ENCODE measurements at regions not wholly inside any gene's neighbourhood (a gene's known extent, or its start where the extent isn't known, plus 50 kb on each side); places are given as distances from the start of the nearest gene placed in this dataset.

DNA sequence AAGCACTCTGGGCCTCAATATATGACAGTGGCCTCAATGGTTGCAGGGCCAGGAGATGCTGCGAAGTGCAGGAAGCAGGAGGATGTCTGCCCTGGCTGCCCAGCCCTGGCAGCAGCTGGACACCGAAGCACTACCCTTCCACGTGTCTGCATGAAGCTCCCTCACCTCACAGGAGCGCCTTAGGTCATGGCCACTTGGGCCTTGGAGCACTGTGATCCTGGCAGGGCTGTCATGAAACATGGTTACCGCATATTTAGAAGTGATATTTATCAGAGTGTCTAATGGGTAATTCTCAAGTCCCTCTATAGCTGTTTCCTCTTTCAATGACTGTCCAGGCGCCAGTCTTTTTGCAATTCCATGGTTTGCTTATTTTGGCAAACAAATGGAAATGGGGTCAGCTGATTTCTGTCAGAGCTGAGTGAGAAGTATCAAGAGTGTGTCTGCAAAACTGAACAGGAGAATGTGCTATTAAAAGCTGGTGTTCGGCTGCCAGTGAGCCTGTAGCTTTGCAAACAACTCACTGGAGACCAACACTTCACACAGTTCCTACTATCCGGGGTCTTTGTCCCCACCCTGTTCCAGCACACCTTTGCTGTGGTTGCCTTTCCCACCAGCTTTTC is 285.9 kb downstream of the KIF4B start:
- no peak for DNase-seq

- no peak for DNase-seq
Measured at GRCh38 chr5:155303120-155303519, 289.6 kb downstream of the KIF4B start.

DNA sequence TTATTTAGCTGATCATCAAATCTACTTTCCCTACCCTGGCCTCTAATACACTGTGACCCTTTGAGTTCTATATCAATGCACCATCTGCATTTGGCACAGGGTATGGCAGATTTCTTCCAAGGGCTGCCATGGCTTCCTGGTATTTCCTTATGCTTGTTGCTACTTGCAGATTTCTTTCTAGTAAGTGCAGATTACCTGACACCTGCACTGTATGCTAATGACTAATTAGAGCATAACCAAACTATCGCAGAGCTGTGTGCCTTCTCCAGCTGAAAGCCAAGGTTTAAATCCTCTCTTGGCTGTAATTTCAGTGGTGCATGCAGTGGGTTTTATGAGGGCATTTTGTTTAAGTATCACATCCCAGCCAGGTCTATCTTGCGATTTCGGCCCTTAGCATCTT is 293.7 kb downstream of the KIF4B start:
- DNase-seq = no peak

GRCh38 chr5:155308289-155308688 is 294.7 kb downstream of the KIF4B start:
- no peak for DNase-seq

GRCh38 chr5:155309021-155309746 is 295.6 kb downstream of the KIF4B start:
- no peak for DNase-seq

- no peak for DNase-seq
Measured at GRCh38 chr5:155311721-155312120, 298.2 kb downstream of the KIF4B start.

- no peak for DNase-seq
Measured at GRCh38 chr5:155313518-155313917, 300.0 kb downstream of the KIF4B start.

GRCh38 chr5:155316070-155316714 is 302.6 kb downstream of the KIF4B start:
- DNase-seq = no peak

DNA sequence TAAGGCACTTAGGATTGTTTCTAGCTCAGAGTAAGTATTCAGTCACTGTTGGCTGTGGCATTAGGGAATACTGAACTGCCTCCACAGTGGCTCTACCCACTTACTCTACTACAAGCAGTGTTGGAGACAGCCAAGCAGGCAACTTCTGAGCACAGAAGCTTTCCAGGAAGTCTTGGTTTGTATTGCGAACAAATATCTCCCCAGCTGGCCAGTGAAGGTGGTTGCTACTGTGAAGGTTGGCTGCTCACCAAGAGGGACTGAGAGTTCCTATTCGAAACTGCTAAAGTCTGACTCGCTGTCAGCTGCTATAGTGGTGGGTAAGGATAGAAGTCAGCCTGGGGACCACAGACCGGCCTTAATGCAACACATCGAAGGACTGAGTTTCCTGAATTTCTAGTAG is 319.1 kb downstream of the KIF4B start:
- no peak for DNase-seq

DNA sequence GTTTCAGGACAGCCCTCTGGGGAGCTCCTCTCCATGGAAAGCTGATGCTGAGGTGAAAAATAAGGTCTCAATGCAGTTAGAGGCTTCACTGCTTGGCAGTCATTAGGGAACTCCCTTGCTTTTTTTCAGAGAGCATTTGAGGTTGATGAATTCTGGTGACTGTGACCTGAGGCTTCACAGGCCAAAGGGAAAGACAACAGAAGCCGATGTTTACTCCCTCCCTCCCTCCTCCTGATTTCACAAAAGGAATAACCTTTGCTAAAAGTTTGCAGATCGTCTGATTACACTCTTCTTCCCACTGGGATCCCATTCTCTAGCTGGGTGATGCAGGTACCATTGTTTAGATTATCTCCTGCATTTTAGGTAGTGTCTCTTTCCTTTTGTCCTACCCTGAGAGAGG is 329.4 kb downstream of the KIF4B start:
- DNase-seq = no peak

GRCh38 chr5:155343468-155343867 is 329.9 kb downstream of the KIF4B start:
- DNase-seq = no peak

DNA sequence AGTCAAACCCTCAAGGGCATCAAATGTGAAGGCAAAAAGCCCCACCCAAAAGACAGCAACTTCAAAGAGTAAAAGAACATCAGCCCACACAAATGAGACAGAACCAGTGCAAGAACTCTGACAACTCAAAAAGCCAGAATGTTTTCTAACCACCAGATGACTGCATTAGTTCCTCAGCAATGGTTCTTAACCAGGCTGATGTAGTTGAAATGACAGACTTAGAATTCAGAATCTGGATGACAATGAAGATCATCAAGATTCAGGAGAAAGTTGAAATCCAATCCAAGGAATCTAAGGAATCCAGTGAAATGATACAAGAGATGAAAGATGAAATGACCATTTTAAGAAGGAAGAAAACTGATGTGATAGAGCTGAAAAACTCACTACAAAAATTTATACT is 339.7 kb downstream of the KIF4B start:
- DNase-seq = no peak

DNA sequence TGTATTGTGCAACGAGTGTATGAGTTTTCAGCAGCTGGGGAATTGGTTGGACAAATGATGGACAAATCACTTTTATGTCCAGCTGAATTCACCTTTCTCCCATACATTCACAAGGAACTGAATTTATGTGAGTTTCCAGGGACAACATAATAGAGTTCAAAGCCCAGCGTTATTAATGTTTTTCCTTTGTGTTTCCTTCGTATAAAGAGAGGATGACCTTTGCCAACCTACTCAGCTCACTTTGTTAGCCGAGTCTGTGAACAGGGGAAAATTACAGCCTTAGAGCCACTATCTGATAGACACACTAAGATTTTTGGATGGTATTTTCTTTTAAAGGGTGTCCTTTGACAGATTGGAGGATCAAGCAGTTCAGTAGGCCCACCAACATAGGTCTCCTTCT is 352.5 kb downstream of the KIF4B start:
- DNase-seq = no peak

DNA sequence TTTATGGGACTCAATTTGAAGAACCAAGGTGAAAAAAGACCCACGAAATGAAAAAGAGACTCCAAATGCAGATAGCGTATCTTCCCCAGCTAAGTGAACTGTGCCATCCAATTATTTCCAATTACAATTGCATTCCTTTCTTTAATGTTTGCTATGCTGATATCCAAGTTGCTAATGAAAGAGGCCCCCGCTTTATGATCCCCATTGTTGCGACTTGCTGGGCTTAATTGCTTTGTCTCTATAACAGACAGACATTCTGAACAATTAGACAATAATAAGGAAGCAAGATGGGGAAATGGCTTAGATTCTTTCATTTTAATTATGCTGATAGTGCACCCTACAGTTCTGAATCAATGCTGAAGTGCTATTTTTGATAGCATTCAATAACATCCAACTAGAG is 354.3 kb downstream of the KIF4B start:
- DNase-seq = no peak

- no peak for DNase-seq
Measured at GRCh38 chr5:155368490-155368889, 354.9 kb downstream of the KIF4B start.

- no peak for DNase-seq
Measured at GRCh38 chr5:155380480-155380879, 366.9 kb downstream of the KIF4B start.

GRCh38 chr5:155381654-155382053 is 368.1 kb downstream of the KIF4B start:
- DNase-seq = no peak

DNA sequence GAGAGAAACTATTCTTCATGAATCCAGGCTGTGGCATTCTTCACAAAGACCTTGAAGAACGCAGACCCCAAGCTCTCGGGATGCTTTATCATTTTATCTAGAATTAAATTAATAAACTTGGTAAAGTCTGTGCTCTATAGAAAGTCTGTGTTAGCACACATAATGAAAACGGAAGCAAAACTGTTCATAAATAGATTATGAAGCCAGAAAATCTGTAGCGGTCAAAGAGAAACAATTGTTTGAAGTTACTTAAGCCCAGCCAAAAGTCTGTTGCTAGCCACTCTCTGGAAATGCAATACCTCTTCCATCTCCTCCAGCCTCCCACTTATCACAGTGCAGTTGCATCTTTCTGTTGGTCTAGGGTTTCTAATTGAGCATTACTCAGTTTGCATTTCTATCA is 375.9 kb downstream of the KIF4B start:
- no peak for DNase-seq

GRCh38 chr5:155394727-155395126 is 381.2 kb downstream of the KIF4B start:
- DNase-seq = no peak

DNA sequence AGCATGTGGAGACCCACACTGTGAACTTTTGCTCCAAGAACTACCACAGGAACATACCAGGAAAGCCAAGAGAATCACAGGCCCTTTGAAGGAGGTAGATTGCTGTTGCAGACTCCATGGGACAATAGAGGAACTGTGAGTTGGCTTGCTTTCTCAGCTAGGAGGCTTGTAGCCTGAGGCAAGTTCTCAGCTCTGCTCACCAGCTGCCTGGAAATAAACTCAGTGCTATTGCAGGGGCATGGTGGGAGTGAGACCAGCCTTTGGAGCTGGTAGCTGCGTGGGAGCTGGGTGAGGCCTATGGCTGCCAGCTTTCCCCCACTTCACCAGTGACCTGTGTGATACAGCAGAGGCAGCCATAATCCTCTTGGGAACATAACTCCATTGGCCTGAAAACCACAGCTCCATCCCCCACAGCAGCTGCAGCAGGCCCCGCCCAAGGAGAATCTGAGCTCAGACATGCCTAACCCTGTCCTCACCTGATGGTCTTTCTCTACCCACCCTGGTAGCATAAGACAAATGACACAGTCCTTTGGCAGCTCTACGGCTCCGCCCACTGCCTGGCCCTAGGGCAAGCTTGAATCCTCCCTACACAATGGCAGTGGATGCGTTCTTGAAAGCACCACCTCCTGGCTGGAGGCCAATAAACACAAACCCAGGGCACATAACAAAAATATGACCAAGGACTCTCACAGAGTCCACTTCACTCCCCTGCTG is 389.5 kb downstream of the KIF4B start:
- DNase-seq = no peak

DNA sequence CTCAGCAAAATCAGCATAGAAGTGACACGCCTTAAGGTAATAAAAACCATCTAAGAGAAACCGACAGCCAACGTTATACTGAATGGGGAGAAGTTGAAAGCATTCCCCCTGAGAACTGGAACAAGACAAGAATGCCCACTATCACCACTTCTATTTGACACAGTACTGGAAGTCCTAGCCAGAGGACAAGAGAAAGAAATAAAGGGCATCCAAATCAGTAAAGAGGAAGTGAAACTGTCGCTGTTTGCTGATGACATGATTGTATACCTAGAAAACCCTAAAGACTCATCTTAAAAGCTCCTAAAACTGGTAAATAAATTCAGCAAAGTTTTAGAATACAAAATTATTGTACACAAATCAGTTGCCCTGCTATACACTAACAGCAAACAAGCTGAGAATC is 393.3 kb downstream of the KIF4B start:
- DNase-seq = no peak

- no peak for DNase-seq
Measured at GRCh38 chr5:155408465-155408864, 394.9 kb downstream of the KIF4B start.

- no peak for DNase-seq
Measured at GRCh38 chr5:155416765-155417164, 403.2 kb downstream of the KIF4B start.

All from activated CD8-positive, alpha-beta memory T cell treated with anti-CD3 and anti-CD28 coated beads for 24 hours (primary cell).